Hepatocyte (in vitro differentiated cells): ENCODE measurements at regions not wholly inside any gene's neighbourhood (a gene's known extent, or its start where the extent isn't known, plus 50 kb on each side); places are given as distances from the start of the nearest gene placed in this dataset.

ENCODE experiments used
- CTCF ChIP-seq: fragments of 200-600 bp; sonication (generic); IDR thresholded peaks from 2 replicates; pipeline ENCODE4 v1.5.1; 2016; ENCODE audit warnings: antibody characterized with exemption, mild to moderate bottlenecking; ENCODE audit not compliant: poor library complexity
- EZH2phosphoT487 ChIP-seq: fragments of 200-600 bp; sonication (generic); IDR thresholded peaks from one replicate; pipeline ENCODE4 v1.6.1; 2018; ENCODE audit warnings: antibody characterized with exemption, mild to moderate bottlenecking, low read depth, moderate library complexity; ENCODE audit not compliant: unreplicated experiment, severe bottlenecking

GRCh38 chr1:229941831-229942230 lies 125.2 kb upstream of the GALNT2 start:
- TF ChIP-seq CTCF (no peak), EZH2phosphoT487 (no peak)
